ENCODE measurements at regions not wholly inside any gene's neighbourhood (a gene's known extent, or its start where the extent isn't known, plus 50 kb on each side); places are given as distances from the start of the nearest gene placed in this dataset.

GRCh38 chr1:184329962-184330868, 56.6 kb upstream of the C1orf21 start:
- DNase-seq (ENCODE audit: insufficient read length, low spot score) (no peak), FAIRE-seq (no peak)
- TF ChIP-seq PAX5 (IDR thresholded peaks at IDR 0.05; ENCODE audit: insufficient read depth, low read length, severe bottlenecking) (no peak), SPI1 (IDR thresholded peaks at IDR 0.05; ENCODE audit: low read depth, low read length) (no peak), TAF1 (IDR thresholded peaks at IDR 0.05; ENCODE audit: low read depth, low read length) (no peak)

GRCh38 chr1:184330875-184331274, 56.0 kb upstream of the C1orf21 start:
- no peak for FAIRE-seq

More at GRCh38 chr1:184330875-184331274, 56.0 kb upstream of the C1orf21 start:
- TF ChIP-seq PAX5 (IDR thresholded peaks at IDR 0.05; ENCODE audit: insufficient read depth, low read length, severe bottlenecking) (no peak), TAF1 (IDR thresholded peaks at IDR 0.05; ENCODE audit: low read depth, low read length) (no peak), SPI1 (IDR thresholded peaks at IDR 0.05; ENCODE audit: low read depth, low read length) (no peak), POLR2AphosphoS5 (IDR thresholded peaks at IDR 0.05; ENCODE audit: low read depth, low read length) (no peak), POU2F2 (IDR thresholded peaks at IDR 0.05; ENCODE audit: low read depth, low read length) (no peak), POLR2A (IDR thresholded peaks at IDR 0.05; ENCODE audit: low read depth, low read length) (no peak)
- DNase-seq (ENCODE audit: insufficient read length, low spot score), result no peak

Measured in GM12891 (cell line).